GM12878 (cell line): ENCODE measurements at regions not wholly inside any gene's neighbourhood (a gene's known extent, or its start where the extent isn't known, plus 50 kb on each side); places are given as distances from the start of the nearest gene placed in this dataset.

Source experiments
- BRCA1 ChIP-seq: IDR thresholded peaks from 2 replicates; pipeline ENCODE4 v1.6.1; 2011; ENCODE audit warnings: low read depth, low read length, improper control_type of control experiment
- EZH2 ChIP-seq: IDR thresholded peaks from 2 replicates; pipeline ENCODE4 v1.6.1; 2012; ENCODE audit warnings: low read depth, mild to moderate bottlenecking, control low read depth, inconsistent platforms, low read length, borderline replicate concordance; ENCODE audit not compliant: control insufficient read depth
- IRF4 ChIP-seq: IDR thresholded peaks from 2 replicates; pipeline ENCODE4 v1.6.1; 2011; ENCODE audit warnings: low read depth, low read length
- NRF1 ChIP-seq: conservative IDR thresholded peaks from 2 replicates; pipeline ENCODE4 v1.6.1; 2011; ENCODE audit warnings: mild to moderate bottlenecking, low read depth, low read length, improper control_type of control experiment
- POLR2A ChIP-seq: IDR thresholded peaks from 2 replicates; pipeline ENCODE4 v1.6.1; 2011; ENCODE audit warnings: low read depth, mild to moderate bottlenecking, low read length
- SMC3 ChIP-seq: IDR thresholded peaks from 2 replicates; pipeline ENCODE4 v1.6.1; 2011; ENCODE audit warnings: low read length, improper control_type of control experiment, borderline replicate concordance
- TAF1 ChIP-seq: IDR thresholded peaks from 2 replicates; pipeline ENCODE4 v1.6.1; 2011; ENCODE audit warnings: mild to moderate bottlenecking, low read depth, low read length, borderline replicate concordance
- TF ChIP-seq, protein P1 (sequence below), 3 experiments: IDR thresholded peaks in 2 of 3; conservative IDR thresholded peaks in 1 of 3; 2 replicates each; pipeline ENCODE4 v1.5.1; 2011; ENCODE audit warnings: low read depth in 3 of 3, low read length in 3 of 3, mild to moderate bottlenecking in 3 of 3, control low read depth in 2 of 3, moderate library complexity in 2 of 3, inconsistent platforms in 1 of 3, mixed read lengths in 1 of 3; ENCODE audit not compliant: control insufficient read depth in 2 of 3, insufficient read depth in 1 of 3; ENCODE audit errors: extremely low read depth in 1 of 3
- TF ChIP-seq, protein P2 (sequence below): fragments of 450-650 bp; IDR thresholded peaks from 2 replicates; pipeline ENCODE4 v1.6.1; 2016; ENCODE audit warnings: mild to moderate bottlenecking

DNA sequence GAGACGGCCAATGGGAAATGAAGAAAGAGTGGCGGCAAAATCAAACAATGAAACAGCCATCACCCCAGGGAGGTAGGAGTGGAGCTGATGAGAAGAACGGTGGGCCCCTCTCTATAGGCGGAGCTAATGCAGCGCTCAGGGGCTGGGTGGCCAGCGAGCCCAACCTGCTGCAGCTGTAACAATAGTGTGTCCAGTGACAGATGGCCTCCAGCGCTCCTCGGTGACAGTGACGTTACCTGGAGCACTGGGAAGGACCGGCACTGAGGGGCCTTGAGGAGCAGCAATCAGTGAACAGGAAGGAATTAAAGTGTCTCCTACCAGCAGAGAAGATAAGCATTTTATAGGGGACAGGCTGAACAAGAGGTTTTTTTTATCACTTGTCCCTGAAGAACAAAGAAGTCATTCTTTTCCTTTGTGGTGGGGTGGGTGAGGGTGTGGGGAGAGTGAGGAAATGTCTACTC is 81.6 kb downstream of the FOXA2 start:
- TF ChIP-seq TAF1: no peak
- TF ChIP-seq SMC3: no peak
- TF ChIP-seq NRF1: no peak
- no peak for TF ChIP-seq BRCA1
- TF ChIP-seq, protein P1, sequence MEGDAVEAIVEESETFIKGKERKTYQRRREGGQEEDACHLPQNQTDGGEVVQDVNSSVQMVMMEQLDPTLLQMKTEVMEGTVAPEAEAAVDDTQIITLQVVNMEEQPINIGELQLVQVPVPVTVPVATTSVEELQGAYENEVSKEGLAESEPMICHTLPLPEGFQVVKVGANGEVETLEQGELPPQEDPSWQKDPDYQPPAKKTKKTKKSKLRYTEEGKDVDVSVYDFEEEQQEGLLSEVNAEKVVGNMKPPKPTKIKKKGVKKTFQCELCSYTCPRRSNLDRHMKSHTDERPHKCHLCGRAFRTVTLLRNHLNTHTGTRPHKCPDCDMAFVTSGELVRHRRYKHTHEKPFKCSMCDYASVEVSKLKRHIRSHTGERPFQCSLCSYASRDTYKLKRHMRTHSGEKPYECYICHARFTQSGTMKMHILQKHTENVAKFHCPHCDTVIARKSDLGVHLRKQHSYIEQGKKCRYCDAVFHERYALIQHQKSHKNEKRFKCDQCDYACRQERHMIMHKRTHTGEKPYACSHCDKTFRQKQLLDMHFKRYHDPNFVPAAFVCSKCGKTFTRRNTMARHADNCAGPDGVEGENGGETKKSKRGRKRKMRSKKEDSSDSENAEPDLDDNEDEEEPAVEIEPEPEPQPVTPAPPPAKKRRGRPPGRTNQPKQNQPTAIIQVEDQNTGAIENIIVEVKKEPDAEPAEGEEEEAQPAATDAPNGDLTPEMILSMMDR (IDR thresholded peaks at IDR 0.05 in 2 of 3, conservative IDR thresholded peaks at IDR 0.05 in 1 of 3; ENCODE audit: control insufficient read depth in 2 of 3, extremely low read depth in 1 of 3, insufficient read depth in 1 of 3, low read depth in 3 of 3, low read length in 3 of 3): no peak
- no peak for TF ChIP-seq EZH2
- TF ChIP-seq IRF4: no peak
- TF ChIP-seq, protein P2, sequence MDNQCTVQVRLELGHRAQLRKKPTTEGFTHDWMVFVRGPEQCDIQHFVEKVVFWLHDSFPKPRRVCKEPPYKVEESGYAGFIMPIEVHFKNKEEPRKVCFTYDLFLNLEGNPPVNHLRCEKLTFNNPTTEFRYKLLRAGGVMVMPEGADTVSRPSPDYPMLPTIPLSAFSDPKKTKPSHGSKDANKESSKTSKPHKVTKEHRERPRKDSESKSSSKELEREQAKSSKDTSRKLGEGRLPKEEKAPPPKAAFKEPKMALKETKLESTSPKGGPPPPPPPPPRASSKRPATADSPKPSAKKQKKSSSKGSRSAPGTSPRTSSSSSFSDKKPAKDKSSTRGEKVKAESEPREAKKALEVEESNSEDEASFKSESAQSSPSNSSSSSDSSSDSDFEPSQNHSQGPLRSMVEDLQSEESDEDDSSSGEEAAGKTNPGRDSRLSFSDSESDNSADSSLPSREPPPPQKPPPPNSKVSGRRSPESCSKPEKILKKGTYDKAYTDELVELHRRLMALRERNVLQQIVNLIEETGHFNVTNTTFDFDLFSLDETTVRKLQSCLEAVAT: no peak
- TF ChIP-seq POLR2A: no peak
